GM18499 (cell line): ENCODE measurements at regions not wholly inside any gene's neighbourhood (a gene's known extent, or its start where the extent isn't known, plus 50 kb on each side); places are given as distances from the start of the nearest gene placed in this dataset.
"Not testable (repeated sequence)": the region's sequence is repeated elsewhere in the genome, so short reads cannot be mapped to it uniquely, and the experiment has no call there.

Source experiments
- ATAC-seq: cut with Tn5 transposase; IDR thresholded peaks from one replicate; pipeline ENCODE4 v1.9.1; 2021; ENCODE audit warnings: moderate number of reproducible peaks; ENCODE audit not compliant: insufficient read depth, unreplicated experiment

DNA sequence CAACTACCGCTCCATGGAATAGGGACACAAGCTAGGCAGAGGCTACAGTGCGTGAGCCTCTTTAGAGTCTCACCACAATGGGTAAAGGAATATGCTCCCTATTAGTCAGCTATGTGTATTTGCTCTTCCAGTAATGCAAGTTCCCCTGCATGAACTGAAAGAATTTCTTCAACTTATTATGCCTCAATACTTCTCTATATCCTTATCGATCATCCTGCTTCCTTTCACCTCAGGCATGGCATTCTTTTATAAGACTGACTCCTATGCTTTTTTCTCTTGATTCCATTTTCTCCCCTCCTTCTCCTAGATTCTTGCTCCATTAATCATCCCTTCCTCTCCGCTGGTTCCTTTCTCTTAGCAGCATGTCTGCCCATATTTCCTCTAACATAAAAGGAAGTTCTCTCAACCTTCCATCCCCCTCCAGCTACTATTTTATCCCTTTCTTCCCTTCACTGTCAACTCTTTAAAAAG lies 94.5 kb upstream of the CPM start:
- ATAC-seq: no peak

- no peak for ATAC-seq
These were observed 96.2 kb upstream of the CPM start for GRCh38 chr12:69028941-69029729.

GRCh38 chr12:69030321-69030720 lies 97.3 kb upstream of the CPM start:
- no peak for ATAC-seq

- ATAC-seq: no peak
These were observed 103.6 kb upstream of the CPM start for GRCh38 chr12:69036533-69036932.

DNA sequence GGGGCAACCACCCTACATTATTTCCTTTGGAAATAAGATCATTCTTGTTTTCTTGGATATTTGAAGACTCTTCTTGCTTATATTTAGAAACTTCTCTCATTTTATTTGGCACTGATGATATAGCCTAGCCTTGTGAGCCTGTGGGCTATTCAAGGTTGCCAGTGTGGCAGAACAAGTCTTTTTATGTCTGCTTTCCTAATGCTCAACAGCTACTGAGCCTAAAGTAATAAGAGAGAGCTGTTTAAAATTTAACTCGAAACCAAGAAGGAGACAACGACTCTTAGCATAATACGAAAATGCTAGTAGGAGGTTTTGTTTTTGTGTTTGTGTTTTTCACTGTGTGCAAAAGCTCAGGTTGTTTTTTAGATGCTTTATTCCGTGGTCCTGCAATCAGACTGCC lies 104.0 kb upstream of the CPM start:
- ATAC-seq: no peak

DNA sequence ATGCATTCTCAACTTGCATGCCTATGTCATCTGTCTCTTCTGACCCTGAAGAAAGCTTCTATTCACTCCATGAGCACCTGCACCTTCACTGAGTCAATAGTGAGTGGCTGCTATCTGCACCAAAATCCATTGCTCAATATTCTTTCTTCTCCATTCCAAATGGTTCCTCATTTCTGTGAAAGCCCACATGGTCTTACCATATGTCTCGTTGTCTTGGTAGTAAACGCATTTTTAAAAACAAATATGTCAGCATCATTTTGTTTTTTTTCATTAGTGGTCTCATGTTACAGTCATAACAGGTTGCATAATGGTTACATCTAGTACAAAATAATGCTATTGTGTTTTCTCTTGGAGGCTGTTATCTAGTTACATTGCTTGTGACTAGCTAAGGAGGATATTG lies 106.9 kb upstream of the CPM start:
- ATAC-seq: no peak

DNA sequence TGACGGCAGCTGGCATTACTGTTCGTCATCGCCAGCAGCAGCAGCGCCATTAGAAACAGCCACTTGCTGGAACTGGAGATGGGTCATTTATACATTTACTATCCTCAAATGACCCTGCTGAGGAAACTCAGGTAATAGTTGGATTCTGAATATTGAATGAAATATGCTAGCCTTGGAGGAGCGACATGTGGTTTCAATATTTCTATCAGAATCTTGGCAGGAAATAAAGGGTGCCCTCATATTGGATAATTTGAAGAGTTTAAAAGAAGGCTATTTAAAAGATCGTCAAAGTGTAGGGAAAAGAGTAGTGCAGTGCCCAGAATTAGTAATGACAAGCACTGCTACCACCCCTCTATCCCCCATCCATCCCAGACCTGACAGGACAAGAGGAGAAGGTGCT lies 109.6 kb upstream of the CPM start:
- ATAC-seq: no peak

- no peak for ATAC-seq
These were observed 110.0 kb upstream of the CPM start for GRCh38 chr12:69042970-69043369.

GRCh38 chr12:69044887-69045286 lies 111.9 kb upstream of the CPM start:
- ATAC-seq: no peak

DNA sequence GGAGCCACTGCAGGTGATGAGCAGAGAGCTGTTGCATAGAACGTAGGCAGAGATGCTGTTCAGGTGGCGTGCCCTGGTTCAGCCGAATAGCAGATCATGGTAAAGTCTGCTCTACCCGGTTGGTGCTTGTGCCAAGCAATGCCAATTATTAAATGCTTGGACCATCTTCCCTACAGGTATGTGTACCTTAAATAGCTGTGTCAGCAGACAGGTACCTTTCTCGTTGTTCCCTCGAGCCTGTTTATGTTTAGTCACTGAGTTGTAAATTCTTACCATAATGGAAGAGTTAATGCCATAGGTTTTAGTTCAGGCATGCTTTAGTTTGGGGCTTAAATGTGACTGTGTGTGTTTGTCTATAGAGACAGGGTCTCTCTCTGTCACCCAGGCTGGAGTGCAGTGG lies 112.5 kb upstream of the CPM start:
- ATAC-seq: no peak

DNA sequence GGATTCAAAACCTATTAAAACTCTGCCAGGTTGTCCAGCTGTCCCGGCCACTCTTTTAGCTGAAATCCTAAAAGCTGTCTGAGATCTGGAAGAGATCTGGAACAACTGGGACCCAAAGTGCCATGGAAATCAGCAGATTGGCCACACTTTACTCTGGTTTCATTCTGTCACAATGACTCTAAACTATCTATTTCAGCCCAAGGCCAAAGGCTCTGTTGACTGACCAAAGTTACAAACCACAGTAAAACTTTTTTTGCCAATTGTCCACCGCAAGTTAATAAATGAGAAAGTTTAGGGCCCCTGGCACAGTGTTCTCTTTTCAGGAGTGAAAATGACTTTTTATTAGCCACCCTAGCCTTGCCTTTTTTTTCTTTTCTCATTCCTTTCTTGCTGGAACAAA lies 113.4 kb upstream of the CPM start:
- no peak for ATAC-seq

- no peak for ATAC-seq
These were observed 113.9 kb upstream of the CPM start for GRCh38 chr12:69046920-69047319.

DNA sequence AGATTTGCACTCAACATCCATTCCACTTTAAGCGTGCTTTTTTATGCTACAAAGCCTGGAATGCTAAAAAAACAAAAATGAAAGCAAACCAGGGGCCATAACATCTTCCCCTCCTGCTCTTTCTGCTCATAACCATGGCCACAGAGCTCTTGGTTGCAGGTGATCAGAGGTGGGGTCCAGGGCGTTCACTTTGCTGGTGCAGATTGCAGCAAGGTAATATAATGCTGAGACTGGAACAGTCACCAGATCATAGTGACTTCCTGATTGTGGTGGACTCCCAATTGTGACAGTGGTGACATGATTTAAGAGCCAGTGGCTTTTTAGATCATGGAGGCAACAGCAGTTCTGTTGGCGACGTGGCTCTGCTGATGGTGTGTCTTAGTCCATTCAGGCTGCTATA lies 115.0 kb upstream of the CPM start:
- ATAC-seq: no peak

- not testable (repeated sequence) for ATAC-seq
These were observed 116.9 kb upstream of the CPM start for GRCh38 chr12:69049855-69050254.

- no peak for ATAC-seq
These were observed 119.8 kb upstream of the CPM start for GRCh38 chr12:69052613-69053408.

DNA sequence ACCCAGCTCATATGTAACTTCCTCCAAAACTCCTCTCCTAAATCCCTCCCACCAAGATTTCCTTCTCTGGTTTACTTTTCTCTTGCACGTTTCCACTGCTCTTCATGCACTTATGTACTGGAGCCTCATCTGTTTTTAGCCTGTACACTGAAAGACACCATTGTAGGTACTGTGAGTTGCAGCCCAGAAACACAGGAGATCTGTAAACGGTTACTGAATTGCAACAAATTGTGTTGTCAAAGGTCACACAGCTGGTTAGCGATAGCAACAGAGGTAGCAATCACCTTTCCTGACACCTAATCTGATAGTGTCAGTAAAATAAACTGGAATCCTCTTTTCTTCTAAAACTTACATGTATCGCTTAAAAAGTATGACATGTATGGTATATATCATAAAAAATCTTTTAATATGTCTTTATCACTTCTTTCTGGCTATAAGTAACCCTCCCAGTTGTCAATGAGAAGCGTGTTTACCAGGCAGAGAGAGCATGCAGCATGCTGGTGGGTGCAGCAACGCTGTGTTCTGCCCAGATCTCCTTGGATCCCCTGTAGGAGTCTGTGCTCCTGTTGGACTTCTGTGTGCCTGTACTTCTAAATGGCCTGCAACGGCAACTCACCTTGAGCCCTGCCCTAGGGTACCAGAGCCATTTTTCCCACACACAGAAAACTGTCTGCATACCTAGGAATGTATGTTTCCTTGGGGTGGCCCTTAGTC lies 121.5 kb upstream of the CPM start:
- ATAC-seq: no peak

GRCh38 chr12:69055280-69055679 lies 122.3 kb upstream of the CPM start:
- ATAC-seq: no peak

GRCh38 chr12:69055706-69056105 lies 122.7 kb upstream of the CPM start:
- ATAC-seq: no peak

DNA sequence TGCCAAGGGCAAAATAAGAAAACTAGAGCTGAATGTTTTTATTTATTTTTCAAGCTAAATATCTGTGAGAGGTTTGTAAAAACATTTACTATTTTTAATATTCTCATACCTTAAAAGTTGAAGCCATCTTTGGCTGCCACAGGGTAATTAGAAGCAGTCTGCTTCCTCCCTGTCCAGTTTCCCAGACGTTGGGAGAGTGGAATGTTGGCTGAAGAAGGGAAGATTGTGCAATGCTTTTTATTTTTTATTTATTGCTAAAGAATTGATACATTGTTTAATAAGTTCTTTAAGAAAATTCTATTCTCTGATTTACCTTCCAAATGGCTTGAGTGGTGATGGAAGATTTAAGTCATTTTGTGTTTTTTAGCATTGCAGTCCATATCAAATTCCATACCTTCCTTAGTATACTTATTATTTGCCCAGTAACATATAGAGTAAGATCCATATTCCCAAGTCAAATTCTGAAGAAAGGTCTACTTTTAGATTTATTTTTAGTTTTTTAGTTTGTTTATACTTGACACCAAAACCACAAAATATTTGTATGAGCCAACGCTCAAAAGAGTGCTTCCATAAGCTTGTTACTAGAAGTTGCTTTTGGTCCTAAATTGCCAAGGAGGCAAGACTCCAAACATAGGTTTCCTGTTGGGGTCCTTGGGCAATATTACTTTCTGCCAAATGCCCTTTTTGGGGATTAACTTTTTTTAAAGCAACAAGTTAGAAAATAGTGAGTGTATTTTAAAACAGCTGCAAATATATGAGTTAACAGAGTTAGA lies 124.0 kb upstream of the CPM start:
- ATAC-seq: no peak

- no peak for ATAC-seq
These were observed 124.8 kb upstream of the CPM start for GRCh38 chr12:69057742-69058141.
